Activated T-cell treated with anti-CD3 and anti-CD28 coated beads for 4 hours (primary cell): ENCODE measurements at regions not wholly inside any gene's neighbourhood (a gene's known extent, or its start where the extent isn't known, plus 50 kb on each side); places are given as distances from the start of the nearest gene placed in this dataset.
A peak's percentile ranks its signal among the peaks of the same experiment; 100 is the strongest.

Experiments used
- DNase-seq: peaks from one replicate; pipeline ENCODE4 v3.0.0-alpha.2; 2020

DNA sequence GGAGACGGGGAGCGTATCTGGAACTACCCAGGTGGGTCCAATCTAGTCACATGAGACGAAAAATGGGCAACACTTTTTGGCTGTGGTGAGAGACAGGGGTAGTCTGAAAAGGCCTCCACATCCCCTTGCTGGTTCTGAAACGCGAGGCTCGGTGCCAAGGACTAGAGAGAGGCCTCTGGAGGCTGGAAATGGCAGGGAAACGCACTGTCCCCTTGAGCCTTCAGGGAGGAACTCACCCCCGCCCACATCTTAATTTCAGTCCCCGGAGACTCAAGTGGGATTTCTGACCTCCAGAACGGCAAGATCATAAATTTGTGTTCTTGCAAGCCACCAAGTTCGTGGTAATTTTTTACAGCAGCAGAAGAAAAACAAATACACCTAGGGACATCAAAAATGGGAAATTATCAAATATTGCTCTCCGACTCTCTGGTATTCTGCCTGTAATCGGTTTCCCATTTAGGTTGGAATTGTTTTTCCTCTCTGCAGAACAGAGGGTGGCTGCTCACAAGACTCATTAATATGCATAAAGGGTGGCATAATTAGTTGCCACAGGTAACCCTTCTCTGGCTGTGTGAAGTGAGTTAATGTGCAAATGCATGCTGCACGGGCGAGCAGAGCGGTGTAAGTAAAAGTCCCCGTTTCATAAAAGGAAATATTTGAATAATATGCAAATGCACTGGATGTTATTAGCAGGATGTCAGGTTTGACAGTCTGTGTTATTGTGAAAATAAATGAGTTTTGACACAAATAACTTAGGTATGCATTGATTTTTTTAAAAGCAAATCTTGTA lies 185.7 kb downstream of the ARRDC4 start:
- DNase-seq, result no peak

- no peak for DNase-seq
Observed at GRCh38 chr15:98147415-98147814, 186.9 kb downstream of the ARRDC4 start.

GRCh38 chr15:98150084-98150483 lies 189.6 kb downstream of the ARRDC4 start:
- no peak for DNase-seq

DNA sequence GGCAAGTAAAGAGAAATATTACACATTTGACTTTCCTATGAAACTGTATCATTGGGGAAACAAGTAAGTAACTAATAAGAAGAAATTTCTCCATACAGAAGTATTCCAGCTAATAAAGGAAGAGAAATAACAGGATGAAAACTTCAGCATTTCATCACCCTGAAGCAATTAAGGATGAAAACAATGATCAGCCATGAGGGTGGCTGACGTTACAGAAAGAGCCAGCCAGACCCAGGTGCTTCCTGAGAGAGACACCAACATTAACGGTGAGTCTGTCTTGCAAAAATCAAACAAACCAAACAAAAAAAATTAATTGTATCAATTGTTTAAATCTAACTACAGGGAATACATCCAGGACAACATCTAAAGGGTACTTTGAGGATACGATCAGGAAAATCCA lies 190.0 kb downstream of the ARRDC4 start:
- no peak for DNase-seq

- no peak for DNase-seq
Observed at GRCh38 chr15:98151096-98151495, 190.6 kb downstream of the ARRDC4 start.

DNA sequence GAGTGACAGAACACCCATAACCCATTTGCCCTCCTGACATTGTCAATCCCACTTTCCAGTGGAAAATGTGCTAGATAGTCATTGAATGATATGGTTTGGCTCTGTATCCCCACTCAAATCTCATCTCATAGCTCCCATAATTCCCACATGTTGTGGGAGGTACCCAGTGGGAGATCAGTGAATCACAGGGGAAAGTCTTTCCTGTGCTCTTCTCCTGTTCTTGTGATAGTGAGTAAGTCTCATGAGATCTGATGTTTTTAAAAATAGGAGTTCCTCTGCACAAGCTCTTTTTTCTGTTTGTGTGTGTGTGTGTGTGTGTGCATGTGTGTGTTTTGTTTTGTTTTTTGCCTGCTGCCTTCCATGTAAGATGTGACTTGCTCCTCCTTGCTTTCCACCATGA lies 191.7 kb downstream of the ARRDC4 start:
- DNase-seq, result no peak

DNA sequence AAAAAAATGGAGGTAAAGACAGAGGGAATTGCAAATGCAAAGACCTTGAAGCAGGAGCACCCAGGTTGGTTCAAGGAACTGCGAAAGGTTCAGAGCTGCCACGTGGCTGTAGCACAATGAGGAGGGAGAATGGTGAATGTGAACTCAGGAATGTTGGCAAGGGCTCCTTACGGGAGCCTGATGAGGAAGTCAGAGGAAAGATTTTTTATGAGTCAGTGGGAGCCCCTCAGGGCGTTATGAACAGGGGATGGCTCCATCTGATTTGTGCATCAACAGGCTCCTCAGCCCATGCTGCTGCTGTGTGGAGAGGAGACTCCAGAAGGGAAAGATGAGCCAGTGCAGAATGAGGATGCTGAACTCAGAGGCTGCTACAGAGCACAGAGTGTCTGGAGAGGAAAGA lies 194.4 kb downstream of the ARRDC4 start:
- no peak for DNase-seq

DNA sequence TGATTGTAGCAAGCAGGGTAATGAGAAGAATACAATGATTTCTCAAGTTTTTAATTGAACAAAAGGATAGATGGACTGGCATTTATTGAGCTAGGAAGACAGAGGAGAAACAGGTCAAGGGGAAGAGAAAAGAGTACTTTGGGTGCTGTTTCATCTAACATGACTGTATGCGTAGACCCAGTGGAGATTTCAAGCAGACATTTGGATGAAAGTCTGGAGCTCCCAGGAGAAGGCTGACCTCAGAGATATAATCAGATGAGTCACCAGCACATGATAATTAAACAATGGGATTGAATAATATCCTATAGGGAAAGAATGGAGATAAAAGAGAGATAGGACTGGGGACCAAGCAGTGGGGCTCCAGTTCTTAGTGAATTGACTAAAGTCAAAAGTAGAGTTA lies 194.9 kb downstream of the ARRDC4 start:
- no peak for DNase-seq

GRCh38 chr15:98160236-98160635 lies 199.7 kb downstream of the ARRDC4 start:
- no peak for DNase-seq

GRCh38 chr15:98163319-98164045 lies 203.0 kb downstream of the ARRDC4 start:
- DNase-seq, result no peak

DNA sequence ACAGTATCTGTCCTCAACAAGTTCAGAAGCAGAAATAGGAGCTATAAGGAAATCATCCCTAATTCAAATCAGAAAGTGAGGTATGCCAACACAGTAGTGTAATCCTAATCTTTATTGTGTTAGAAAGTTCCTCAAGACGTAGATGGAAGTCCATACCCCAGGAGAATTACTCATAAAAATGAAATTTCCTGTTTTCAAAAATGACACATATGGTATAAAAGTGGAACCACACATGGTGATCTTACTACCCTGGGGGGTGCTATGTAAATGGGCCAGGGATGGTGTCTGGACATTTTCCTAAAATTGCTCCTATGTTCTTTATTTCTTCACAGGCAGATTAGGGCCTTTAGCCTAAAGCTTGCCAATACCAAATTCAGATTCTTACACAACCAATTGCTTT lies 204.1 kb downstream of the ARRDC4 start:
- no peak for DNase-seq

- DNase-seq, result no peak
Observed at GRCh38 chr15:98164986-98165385, 204.5 kb downstream of the ARRDC4 start.

- DNase-seq, result no peak
Observed at GRCh38 chr15:98167722-98168268, 207.3 kb downstream of the ARRDC4 start.

DNA sequence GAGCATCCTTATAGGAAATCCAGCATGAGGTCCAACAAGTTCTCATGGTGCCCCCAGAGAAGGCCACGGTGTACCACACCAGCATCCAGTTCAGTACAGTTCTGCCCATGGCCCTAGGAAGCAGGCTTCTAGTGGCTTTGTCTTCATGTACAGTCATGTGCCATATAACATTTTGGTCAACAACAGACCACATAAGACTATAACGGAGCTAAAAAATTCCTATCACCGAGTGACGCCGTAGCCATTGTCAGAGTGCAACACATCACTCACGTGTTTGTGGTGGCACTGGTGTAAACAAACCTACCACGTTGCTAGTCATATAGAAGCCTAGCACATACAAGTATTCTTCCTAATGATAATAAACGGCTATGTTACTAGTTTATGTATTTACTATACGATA lies 209.0 kb downstream of the ARRDC4 start:
- no peak for DNase-seq

- DNase-seq, result no peak
Observed at GRCh38 chr15:98174286-98174685, 213.8 kb downstream of the ARRDC4 start.

- DNase-seq, result no peak
Observed at GRCh38 chr15:98174841-98175240, 214.3 kb downstream of the ARRDC4 start.

DNA sequence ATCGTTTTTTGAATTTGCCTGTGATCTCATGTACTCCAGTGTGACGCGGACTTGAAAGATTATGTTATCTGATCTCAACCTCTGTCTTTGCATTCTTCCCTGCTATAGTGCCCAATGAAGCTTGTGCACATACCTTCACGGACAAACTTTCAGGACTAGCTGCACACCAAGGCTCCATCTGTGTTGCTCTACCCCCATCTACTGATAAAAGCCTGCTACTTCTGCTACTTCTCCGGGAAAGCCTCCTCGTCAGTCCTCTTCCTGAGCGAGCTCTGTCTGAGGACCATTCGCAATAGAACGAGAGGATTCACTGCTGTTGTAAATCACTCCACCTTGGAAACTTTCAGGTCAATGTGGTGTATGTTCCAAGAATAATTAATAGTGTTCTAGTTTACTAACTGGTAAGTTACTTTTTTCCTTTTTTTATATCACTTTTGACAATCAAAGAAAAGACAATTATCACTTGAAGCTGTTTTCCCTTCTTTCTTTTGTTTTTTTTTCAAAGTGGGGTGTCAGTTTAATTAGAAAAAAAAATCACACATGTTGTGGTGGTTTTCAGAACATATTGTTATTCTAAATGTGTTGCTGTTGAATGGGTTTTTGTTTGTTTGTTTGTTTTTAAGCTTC lies 217.6 kb downstream of the ARRDC4 start:
- peak; percentile 3 for DNase-seq

GRCh38 chr15:98178861-98179260 lies 218.4 kb downstream of the ARRDC4 start:
- no peak for DNase-seq

DNA sequence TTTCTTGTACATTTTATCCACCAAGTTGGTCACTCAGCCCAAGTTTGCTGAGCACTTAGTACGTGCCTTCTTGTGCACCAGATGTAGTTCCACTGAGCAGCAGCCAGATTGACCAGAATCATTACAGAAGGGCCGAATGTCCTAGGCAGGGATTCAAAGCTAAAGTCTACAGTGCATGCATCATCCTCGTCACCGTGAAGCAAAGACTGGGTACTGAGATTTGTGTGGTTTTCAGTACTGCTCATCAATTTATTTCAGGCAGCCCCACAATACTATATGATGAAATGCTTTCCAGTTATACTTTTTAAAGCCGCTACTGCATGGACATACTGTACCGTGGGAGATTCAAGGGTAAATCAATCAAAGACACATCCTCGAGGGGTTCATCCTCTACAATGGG lies 227.0 kb downstream of the ARRDC4 start:
- no peak for DNase-seq

GRCh38 chr15:98190914-98191313 lies 230.4 kb downstream of the ARRDC4 start:
- DNase-seq, result no peak

DNA sequence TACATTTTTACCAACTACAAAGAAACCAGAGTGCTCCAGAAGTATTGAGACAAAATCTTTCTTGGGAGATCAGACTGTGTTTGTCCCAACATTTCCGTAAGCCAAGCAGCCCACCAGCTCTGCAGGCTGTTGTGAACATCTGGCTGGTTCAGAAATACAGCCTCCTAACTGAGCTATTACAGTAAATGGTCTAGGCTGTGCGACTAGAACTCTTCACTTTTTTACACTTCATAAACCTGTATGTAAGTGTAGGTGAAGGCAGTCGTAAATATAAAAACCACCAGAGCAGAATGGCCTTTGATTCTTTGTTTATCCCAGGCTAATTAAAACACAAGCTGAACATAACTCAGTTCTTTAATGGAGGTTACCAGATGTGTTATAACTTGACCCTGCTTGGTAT lies 235.3 kb downstream of the ARRDC4 start:
- no peak for DNase-seq

DNA sequence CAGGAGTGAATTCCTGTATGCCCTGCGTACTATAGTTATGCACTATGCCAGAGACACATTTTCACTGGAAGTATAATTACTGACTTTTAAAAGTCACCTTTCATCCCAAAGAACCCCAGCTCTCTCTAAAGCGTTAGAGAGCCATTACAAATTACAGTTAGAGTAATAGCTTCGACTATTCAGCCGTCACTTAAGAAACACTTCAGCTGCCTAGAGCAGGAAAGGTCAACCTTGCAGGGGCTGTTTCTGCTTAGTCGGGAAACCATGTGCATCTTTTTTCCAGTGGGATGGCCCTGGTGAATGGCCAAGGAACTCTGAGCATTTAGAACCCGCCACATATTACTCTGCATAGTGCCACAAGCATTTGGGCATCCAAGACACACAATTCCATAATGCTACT lies 235.9 kb downstream of the ARRDC4 start:
- no peak for DNase-seq

DNA sequence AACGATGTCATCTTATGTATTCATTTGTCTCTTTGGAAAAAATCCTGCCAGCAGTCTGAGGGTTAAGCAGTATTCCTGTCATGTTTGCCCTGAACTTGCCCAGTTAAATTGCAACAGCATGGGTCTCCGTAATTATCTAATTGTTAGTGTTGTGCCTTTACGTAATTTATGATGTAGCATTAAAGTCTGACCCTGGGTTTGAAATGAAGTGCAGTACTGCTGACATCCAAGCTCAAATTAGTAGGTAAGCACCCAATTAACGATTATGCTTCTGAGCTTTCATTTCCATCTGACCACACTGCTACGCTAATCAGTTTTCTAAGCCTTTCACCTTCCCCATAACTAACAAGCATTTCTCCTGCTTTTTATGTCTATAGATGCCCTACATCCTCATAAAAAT lies 241.8 kb downstream of the ARRDC4 start:
- DNase-seq, result no peak
